ENCODE measurements at regions not wholly inside any gene's neighbourhood (a gene's known extent, or its start where the extent isn't known, plus 50 kb on each side); places are given as distances from the start of the nearest gene placed in this dataset.
A peak's percentile ranks its signal among the peaks of the same experiment; 100 is the strongest.

DNA sequence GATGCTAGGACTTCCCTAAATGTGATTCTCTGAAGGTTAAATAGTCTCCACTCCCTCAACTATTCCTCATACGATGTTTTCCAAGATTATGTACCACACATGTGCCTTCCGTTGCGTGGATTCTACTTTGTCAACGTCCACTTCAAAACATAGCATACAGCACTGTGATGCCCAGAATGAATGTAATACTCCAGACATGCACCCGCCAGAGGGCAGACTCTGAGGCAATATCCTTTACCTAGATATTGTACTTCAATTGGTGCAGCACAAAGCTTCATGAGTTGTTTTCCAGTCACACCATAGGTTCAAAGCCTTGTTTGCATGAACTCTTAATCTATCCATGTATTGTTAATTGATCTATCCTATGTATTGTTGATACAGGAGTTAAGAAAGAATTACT lies 201.0 kb upstream of the NABP1 start:
- H3K27ac ChIP-seq (ENCODE audit: low read length), result no peak overlapping the region
- TF ChIP-seq, protein P1, sequence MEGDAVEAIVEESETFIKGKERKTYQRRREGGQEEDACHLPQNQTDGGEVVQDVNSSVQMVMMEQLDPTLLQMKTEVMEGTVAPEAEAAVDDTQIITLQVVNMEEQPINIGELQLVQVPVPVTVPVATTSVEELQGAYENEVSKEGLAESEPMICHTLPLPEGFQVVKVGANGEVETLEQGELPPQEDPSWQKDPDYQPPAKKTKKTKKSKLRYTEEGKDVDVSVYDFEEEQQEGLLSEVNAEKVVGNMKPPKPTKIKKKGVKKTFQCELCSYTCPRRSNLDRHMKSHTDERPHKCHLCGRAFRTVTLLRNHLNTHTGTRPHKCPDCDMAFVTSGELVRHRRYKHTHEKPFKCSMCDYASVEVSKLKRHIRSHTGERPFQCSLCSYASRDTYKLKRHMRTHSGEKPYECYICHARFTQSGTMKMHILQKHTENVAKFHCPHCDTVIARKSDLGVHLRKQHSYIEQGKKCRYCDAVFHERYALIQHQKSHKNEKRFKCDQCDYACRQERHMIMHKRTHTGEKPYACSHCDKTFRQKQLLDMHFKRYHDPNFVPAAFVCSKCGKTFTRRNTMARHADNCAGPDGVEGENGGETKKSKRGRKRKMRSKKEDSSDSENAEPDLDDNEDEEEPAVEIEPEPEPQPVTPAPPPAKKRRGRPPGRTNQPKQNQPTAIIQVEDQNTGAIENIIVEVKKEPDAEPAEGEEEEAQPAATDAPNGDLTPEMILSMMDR (IDR thresholded peaks at IDR 0.05; ENCODE audit: low read depth, low read length), result no peak
- TF ChIP-seq EZH2phosphoT487 (IDR thresholded peaks at IDR 0.05; ENCODE audit: low read depth), result no peak
- no peaks in the 10 kb centered on the region for H3K27me3 ChIP-seq (ENCODE audit: low read depth, low read length)
- H3K4me1 ChIP-seq (ENCODE audit: low read length), result peaks cover 38% of the 10 kb centered on the region
- no peak overlapping the region for H3K9ac ChIP-seq (ENCODE audit: low read length)
- no peak overlapping the region for H3K4me3 ChIP-seq (ENCODE audit: low read length)
- H3K9me3 ChIP-seq (ENCODE audit: insufficient read depth, low read length), result peaks cover 13% of the 10 kb centered on the region
- no peak overlapping the region for H2AFZ ChIP-seq (ENCODE audit: low read depth, low read length)
- H4K20me1 ChIP-seq (ENCODE audit: insufficient read depth, low read length), result no peaks in the 10 kb centered on the region
- H3K4me2 ChIP-seq (ENCODE audit: low read length), result no peak overlapping the region
- H3K36me3 ChIP-seq (replicated peaks; ENCODE audit: low read depth, low read length), result peaks cover 13% of the 10 kb centered on the region
- H3K79me2 ChIP-seq (ENCODE audit: low read length), result no peaks in the 10 kb centered on the region

DNA sequence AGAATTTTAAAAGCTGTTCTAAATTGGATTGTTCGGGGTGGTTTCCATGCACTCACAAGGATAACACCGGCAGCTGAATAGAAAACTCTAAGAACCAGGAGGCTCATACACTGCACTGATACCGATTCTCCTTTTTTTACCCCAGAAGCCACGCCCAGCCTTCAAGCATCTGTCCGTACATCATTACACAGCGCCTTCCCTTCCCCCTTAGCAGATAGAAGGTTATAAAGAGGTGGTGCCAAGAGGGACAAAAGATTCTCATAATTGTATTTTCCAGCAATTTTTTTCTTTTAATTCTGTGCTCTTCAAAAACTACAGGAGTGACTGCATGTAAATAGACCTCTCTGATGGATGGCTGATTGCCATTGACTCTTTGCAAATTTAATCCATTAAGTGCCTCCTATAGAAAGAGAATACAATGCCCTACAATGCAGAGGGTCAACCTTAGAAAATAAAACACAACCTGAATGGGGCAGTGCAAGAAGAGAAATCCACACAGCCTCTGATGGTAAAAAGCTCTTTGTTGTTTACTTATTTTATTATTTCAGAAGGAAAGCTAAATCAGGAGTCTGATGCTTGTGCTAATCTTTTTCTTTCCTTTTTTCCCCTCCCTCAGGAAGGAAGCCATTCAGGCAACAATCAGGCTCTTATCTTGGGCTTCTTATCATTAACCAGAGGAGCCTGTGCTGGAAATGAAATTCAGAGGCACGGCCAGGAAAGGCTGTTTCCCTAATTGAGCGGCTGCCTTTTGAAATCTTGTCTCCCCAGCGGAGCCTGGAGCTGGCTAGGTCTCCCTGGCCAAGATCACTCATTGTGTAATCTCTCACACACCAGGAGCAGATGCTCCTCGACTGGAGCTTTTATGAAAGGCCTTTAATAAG lies 198.9 kb upstream of the NABP1 start:
- Histone ChIP-seq H3K79me2 (ENCODE audit: low read length) (no peaks in the 10 kb centered on the region), H3K4me1 (ENCODE audit: low read length) (peaks cover 38% of the 10 kb centered on the region), H4K20me1 (ENCODE audit: insufficient read depth, low read length) (no peaks in the 10 kb centered on the region), H2AFZ (ENCODE audit: low read depth, low read length) (peak overlapping the region; percentile 72), H3K4me3 (ENCODE audit: low read length) (peak overlapping the region; percentile 60), H3K9me3 (ENCODE audit: insufficient read depth, low read length) (peaks cover 29% of the 10 kb centered on the region), H3K27me3 (ENCODE audit: low read depth, low read length) (no peaks in the 10 kb centered on the region), H3K4me2 (ENCODE audit: low read length) (peak overlapping the region; percentile 79), H3K27ac (ENCODE audit: low read length) (peak overlapping the region; percentile 88), H3K9ac (ENCODE audit: low read length) (peak overlapping the region; percentile 68), H3K36me3 (replicated peaks; ENCODE audit: low read depth, low read length) (peaks cover 16% of the 10 kb centered on the region)
- TF ChIP-seq, protein P1 (IDR thresholded peaks at IDR 0.05; ENCODE audit: low read depth, low read length), result 0 out of 2 replicates have a peak, but pooled peaks have one; percentile 41
- no peak for TF ChIP-seq EZH2phosphoT487 (IDR thresholded peaks at IDR 0.05; ENCODE audit: low read depth)

DNA sequence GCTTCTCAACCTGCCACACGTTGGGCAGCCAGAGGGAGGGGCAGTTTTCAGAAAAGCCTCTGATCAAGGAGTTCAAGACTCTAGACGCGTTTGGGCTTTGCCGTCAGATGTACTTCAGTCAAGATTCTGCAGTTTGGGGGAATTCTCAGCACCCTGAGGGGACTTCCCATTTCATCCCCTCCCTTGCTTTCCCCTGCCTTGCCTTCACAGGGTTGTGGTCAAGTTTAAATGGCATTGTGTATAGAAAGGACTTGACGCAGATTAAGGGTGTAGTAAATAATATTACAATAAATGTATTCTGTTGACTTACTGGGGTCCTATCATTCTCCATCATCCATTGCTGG lies 198.3 kb upstream of the NABP1 start:
- H3K9me3 ChIP-seq (ENCODE audit: insufficient read depth, low read length), result peaks cover 29% of the 10 kb centered on the region
- H3K36me3 ChIP-seq (replicated peaks; ENCODE audit: low read depth, low read length), result peaks cover 16% of the 10 kb centered on the region
- no peaks in the 10 kb centered on the region for H3K27me3 ChIP-seq (ENCODE audit: low read depth, low read length)
- no peaks in the 10 kb centered on the region for H3K79me2 ChIP-seq (ENCODE audit: low read length)
- peak overlapping the region; percentile 72 for H2AFZ ChIP-seq (ENCODE audit: low read depth, low read length)
- TF ChIP-seq, protein P1 (IDR thresholded peaks at IDR 0.05; ENCODE audit: low read depth, low read length), result no peak; the same call in none of the 2 replicates
- TF ChIP-seq EZH2phosphoT487 (IDR thresholded peaks at IDR 0.05; ENCODE audit: low read depth), result no peak
- peak overlapping the region; percentile 68 for H3K9ac ChIP-seq (ENCODE audit: low read length)
- H3K4me2 ChIP-seq (ENCODE audit: low read length), result peak overlapping the region; percentile 79
- H3K27ac ChIP-seq (ENCODE audit: low read length), result peak overlapping the region; percentile 88
- H3K4me1 ChIP-seq (ENCODE audit: low read length), result peaks cover 38% of the 10 kb centered on the region
- no peaks in the 10 kb centered on the region for H4K20me1 ChIP-seq (ENCODE audit: insufficient read depth, low read length)
- H3K4me3 ChIP-seq (ENCODE audit: low read length), result peak overlapping the region; percentile 60

DNA sequence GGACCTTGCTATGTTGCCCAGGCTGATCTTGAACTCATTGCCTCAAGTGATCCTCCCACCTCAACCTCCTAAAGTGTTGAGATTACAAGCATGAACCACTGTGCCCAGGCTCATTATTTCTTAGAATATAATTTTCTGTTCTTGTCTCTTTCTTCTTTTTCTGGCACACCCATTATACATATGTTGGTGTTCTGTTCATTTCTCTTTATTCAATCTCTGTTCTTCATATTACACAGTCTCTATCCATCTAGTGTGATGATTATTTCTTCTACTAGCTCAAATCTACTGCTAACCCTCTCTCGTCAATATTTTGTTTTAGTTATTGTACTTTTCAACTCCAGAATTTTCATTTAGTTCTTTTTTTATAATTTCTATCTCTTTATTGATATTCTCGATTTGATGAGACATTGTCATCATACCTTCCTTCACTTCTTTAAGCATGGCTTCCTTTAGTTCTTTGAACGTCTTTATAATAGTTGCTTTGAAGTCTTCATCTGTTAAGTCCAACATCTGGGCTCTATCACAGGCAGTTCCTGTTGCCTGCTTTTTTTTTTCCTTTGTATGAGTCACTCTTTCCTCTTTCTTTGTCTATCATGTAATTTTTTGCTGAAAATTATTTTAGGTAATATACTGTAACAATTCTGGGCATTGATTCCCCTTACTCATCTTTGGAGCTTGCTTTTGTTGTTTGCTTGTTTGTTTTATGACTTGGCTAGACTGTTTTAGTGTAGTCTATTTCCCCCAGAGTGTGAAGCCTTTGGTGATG lies 196.4 kb upstream of the NABP1 start:
- no peaks in the 10 kb centered on the region for H3K79me2 ChIP-seq (ENCODE audit: low read length)
- no peak overlapping the region for H2AFZ ChIP-seq (ENCODE audit: low read depth, low read length)
- no peak overlapping the region for H3K9ac ChIP-seq (ENCODE audit: low read length)
- H3K4me1 ChIP-seq (ENCODE audit: low read length), result peaks cover 30% of the 10 kb centered on the region
- TF ChIP-seq EZH2phosphoT487 (IDR thresholded peaks at IDR 0.05; ENCODE audit: low read depth), result no peak
- TF ChIP-seq, protein P1 (IDR thresholded peaks at IDR 0.05; ENCODE audit: low read depth, low read length), result no peak
- no peaks in the 10 kb centered on the region for H3K27me3 ChIP-seq (ENCODE audit: low read depth, low read length)
- H3K36me3 ChIP-seq (replicated peaks; ENCODE audit: low read depth, low read length), result peaks cover 16% of the 10 kb centered on the region
- H4K20me1 ChIP-seq (ENCODE audit: insufficient read depth, low read length), result no peaks in the 10 kb centered on the region
- H3K4me3 ChIP-seq (ENCODE audit: low read length), result no peak overlapping the region
- no peak overlapping the region for H3K4me2 ChIP-seq (ENCODE audit: low read length)
- peaks cover 29% of the 10 kb centered on the region for H3K9me3 ChIP-seq (ENCODE audit: insufficient read depth, low read length)
- no peak overlapping the region for H3K27ac ChIP-seq (ENCODE audit: low read length)

Measured in OCI-LY3 (cell line).